NOMO-1 (cell line): ENCODE measurements at regions not wholly inside any gene's neighbourhood (a gene's known extent, or its start where the extent isn't known, plus 50 kb on each side); places are given as distances from the start of the nearest gene placed in this dataset.
"Not testable (repeated sequence)": the region's sequence is repeated elsewhere in the genome, so short reads cannot be mapped to it uniquely, and the experiment has no call there.

Experiments used
- DNase-seq, 2 experiments: peaks; one replicate each; lab custom pipeline; 2025; ENCODE audit not compliant: unreplicated experiment in 2 of 2; lab: John Stamatoyannopoulos, UW

- no peak for DNase-seq
Measured at GRCh38 chr2:191476901-191477300, 201.0 kb upstream of the NABP1 start.

- no peak for DNase-seq
Measured at GRCh38 chr2:191478799-191479679, 198.9 kb upstream of the NABP1 start.

- DNase-seq: no peak
Measured at GRCh38 chr2:191479680-191480023, 198.3 kb upstream of the NABP1 start.

- no peak for DNase-seq
Measured at GRCh38 chr2:191481305-191482070, 196.4 kb upstream of the NABP1 start.

- DNase-seq: no peak
Measured at GRCh38 chr2:191483117-191483516, 194.8 kb upstream of the NABP1 start.

- no peak for DNase-seq
Measured at GRCh38 chr2:191486584-191487320, 191.2 kb upstream of the NABP1 start.

GRCh38 chr2:191488135-191488534 lies 189.8 kb upstream of the NABP1 start:
- no peak for DNase-seq

GRCh38 chr2:191489177-191489576 lies 188.8 kb upstream of the NABP1 start:
- DNase-seq: no peak

- no peak for DNase-seq
Measured at GRCh38 chr2:191496838-191497237, 181.1 kb upstream of the NABP1 start.

GRCh38 chr2:191497822-191498221 lies 180.1 kb upstream of the NABP1 start:
- DNase-seq: no peak

- DNase-seq: no peak
Measured at GRCh38 chr2:191499050-191499449, 178.9 kb upstream of the NABP1 start.

GRCh38 chr2:191499874-191500565 lies 177.9 kb upstream of the NABP1 start:
- DNase-seq: no peak

GRCh38 chr2:191500566-191500883 lies 177.4 kb upstream of the NABP1 start:
- no peak for DNase-seq

- DNase-seq: no peak
Measured at GRCh38 chr2:191500884-191501560, 176.9 kb upstream of the NABP1 start.

- no peak for DNase-seq
Measured at GRCh38 chr2:191501561-191502168, 176.3 kb upstream of the NABP1 start.

GRCh38 chr2:191506515-191506914 lies 171.4 kb upstream of the NABP1 start:
- no peak for DNase-seq

GRCh38 chr2:191507252-191507853 lies 170.6 kb upstream of the NABP1 start:
- DNase-seq: not testable (repeated sequence)

- DNase-seq: no peak
Measured at GRCh38 chr2:191508738-191509137, 169.2 kb upstream of the NABP1 start.

- no peak for DNase-seq
Measured at GRCh38 chr2:191512216-191512835, 165.6 kb upstream of the NABP1 start.
